Cardiac muscle cell (in vitro differentiated cells and primary cell): ENCODE measurements at regions not wholly inside any gene's neighbourhood (a gene's known extent, or its start where the extent isn't known, plus 50 kb on each side); places are given as distances from the start of the nearest gene placed in this dataset.

Experiments
- DNase-seq, 2 donors: peaks; one replicate each; pipeline versions ENCODE4 v3.0.0 to v3.0.0-alpha.2; 2010 to 2017; ENCODE audit warnings: low read depth in 1 of 2, low spot score in 1 of 2
- H3K27ac ChIP-seq: fragments of 200-600 bp; sonication (generic); 2 replicates; pipeline ENCODE4 v1.5.1; 2016
- H3K27me3 ChIP-seq: fragments of 200-600 bp; sonication (generic); 2 replicates; pipeline ENCODE4 v1.6.0; 2016; ENCODE audit warnings: control low read depth
- H3K36me3 ChIP-seq: fragments of 200-600 bp; sonication (generic); 2 replicates; pipeline ENCODE4 v1.5.1; 2016; ENCODE audit warnings: control low read depth
- H3K4me1 ChIP-seq: fragments of 200-600 bp; sonication (generic); 2 replicates; pipeline ENCODE4 v1.8.1; 2017; ENCODE audit warnings: low read depth, mild to moderate bottlenecking, mixed run types
- H3K4me3 ChIP-seq: fragments of 200-600 bp; sonication (generic); 2 replicates; pipeline ENCODE4 v1.5.1; 2016; ENCODE audit warnings: mild to moderate bottlenecking
- H3K9me3 ChIP-seq: fragments of 200-600 bp; sonication (generic); 2 replicates; pipeline ENCODE4 v1.5.1; 2017; ENCODE audit warnings: low read depth, mild to moderate bottlenecking, control low read depth
- CTCF ChIP-seq: IDR thresholded peaks from 2 replicates; pipeline ENCODE4 v1.5.1; 2012; ENCODE audit warnings: low read depth, mild to moderate bottlenecking, low read length

- no peak overlapping the region for H3K27ac ChIP-seq
- DNase-seq = no peak
- no peaks in the 10 kb centered on the region for H3K36me3 ChIP-seq
- TF ChIP-seq CTCF = no peak
- H3K4me3 ChIP-seq = no peak overlapping the region
- no peaks in the 10 kb centered on the region for H3K9me3 ChIP-seq
- H3K4me1 ChIP-seq = no peaks in the 10 kb centered on the region
- H3K27me3 ChIP-seq = no peaks in the 10 kb centered on the region
Measured at GRCh38 chr19:30314056-30314804, 58.0 kb upstream of the ZNF536 start.

DNA sequence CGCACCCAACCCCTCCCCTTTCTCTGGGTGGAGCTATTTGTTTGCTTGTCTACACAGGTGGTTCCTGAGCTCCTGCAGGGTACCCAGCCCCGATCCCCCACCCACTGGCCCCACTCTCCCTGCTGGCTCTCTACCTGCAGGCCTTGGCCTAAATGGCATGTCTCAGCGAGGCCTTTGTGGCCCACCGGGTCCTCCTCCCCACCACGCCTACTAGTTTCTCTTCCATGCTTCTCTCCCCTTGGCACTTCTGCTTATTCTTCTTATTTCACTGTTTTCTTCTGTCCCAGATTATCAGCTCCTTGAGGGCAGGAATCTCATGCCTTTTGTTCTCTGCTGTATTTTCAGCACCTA lies 57.4 kb upstream of the ZNF536 start:
- TF ChIP-seq CTCF = no peak
- Histone ChIP-seq H3K4me3 (no peak overlapping the region), H3K27ac (no peak overlapping the region), H3K9me3 (no peaks in the 10 kb centered on the region), H3K36me3 (no peaks in the 10 kb centered on the region), H3K4me1 (no peaks in the 10 kb centered on the region), H3K27me3 (no peaks in the 10 kb centered on the region)
- DNase-seq = no peak

GRCh38 chr19:30315159-30315558 lies 57.0 kb upstream of the ZNF536 start:
- Histone ChIP-seq H3K36me3 (no peaks in the 10 kb centered on the region), H3K27ac (no peak overlapping the region), H3K9me3 (no peaks in the 10 kb centered on the region), H3K4me1 (no peaks in the 10 kb centered on the region), H3K4me3 (no peak overlapping the region), H3K27me3 (no peaks in the 10 kb centered on the region)
- no peak for DNase-seq
- no peak for TF ChIP-seq CTCF

DNA sequence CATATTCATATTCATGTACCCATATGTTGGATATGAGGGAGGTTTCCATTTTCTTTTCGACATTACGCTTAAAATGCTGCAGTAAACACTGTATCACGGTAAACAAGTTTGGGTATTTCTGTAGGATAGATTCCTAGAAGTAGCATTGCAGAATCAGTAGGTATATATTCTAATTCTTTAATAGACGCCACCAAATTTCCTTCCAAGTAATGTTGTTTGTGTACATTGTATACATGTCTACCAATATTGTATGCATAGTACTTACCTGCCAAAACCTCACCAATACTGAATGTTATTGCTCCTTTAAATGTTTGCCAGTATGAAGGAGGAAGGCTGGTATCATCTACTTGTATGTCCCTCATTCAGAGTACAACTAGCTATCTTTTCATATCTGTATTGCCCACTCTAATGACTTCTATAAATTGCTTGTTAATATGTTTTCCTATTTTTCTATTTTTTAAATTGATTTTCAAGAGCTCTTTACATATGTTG lies 56.1 kb upstream of the ZNF536 start:
- Histone ChIP-seq H3K9me3 (no peaks in the 10 kb centered on the region), H3K27me3 (no peaks in the 10 kb centered on the region), H3K4me3 (no peak overlapping the region), H3K36me3 (no peaks in the 10 kb centered on the region), H3K4me1 (no peaks in the 10 kb centered on the region), H3K27ac (no peak overlapping the region)
- no peak for DNase-seq
- TF ChIP-seq CTCF = no peak

GRCh38 chr19:30316560-30317106 lies 55.6 kb upstream of the ZNF536 start:
- TF ChIP-seq CTCF = no peak
- no peak for DNase-seq
- Histone ChIP-seq H3K4me1 (no peaks in the 10 kb centered on the region), H3K36me3 (no peaks in the 10 kb centered on the region), H3K4me3 (no peak overlapping the region), H3K27ac (no peak overlapping the region), H3K27me3 (no peaks in the 10 kb centered on the region), H3K9me3 (no peaks in the 10 kb centered on the region)
